ENCODE measurements at regions not wholly inside any gene's neighbourhood (a gene's known extent, or its start where the extent isn't known, plus 50 kb on each side); places are given as distances from the start of the nearest gene placed in this dataset.

DNA sequence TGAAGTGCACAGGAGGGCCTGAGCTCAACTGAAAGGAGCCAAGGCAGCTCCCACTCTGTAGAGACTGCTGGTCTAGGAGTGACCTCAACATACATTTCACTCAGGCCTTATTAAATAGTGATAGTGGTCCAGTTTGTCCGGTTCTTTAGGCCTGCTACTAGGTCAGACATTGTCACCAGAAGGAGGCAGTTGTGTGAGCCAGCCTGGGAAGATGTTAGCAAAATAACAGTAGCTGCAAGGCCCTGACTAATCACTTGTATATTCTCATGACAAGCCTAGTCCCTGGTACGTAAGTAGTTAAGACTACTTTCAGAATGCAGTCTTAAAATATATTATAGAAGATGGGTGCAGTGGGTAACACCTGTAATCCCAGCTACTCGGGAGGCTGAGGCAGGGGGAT is 264.0 kb upstream of the CAMK1G start (continued):
- TF ChIP-seq, protein P1, sequence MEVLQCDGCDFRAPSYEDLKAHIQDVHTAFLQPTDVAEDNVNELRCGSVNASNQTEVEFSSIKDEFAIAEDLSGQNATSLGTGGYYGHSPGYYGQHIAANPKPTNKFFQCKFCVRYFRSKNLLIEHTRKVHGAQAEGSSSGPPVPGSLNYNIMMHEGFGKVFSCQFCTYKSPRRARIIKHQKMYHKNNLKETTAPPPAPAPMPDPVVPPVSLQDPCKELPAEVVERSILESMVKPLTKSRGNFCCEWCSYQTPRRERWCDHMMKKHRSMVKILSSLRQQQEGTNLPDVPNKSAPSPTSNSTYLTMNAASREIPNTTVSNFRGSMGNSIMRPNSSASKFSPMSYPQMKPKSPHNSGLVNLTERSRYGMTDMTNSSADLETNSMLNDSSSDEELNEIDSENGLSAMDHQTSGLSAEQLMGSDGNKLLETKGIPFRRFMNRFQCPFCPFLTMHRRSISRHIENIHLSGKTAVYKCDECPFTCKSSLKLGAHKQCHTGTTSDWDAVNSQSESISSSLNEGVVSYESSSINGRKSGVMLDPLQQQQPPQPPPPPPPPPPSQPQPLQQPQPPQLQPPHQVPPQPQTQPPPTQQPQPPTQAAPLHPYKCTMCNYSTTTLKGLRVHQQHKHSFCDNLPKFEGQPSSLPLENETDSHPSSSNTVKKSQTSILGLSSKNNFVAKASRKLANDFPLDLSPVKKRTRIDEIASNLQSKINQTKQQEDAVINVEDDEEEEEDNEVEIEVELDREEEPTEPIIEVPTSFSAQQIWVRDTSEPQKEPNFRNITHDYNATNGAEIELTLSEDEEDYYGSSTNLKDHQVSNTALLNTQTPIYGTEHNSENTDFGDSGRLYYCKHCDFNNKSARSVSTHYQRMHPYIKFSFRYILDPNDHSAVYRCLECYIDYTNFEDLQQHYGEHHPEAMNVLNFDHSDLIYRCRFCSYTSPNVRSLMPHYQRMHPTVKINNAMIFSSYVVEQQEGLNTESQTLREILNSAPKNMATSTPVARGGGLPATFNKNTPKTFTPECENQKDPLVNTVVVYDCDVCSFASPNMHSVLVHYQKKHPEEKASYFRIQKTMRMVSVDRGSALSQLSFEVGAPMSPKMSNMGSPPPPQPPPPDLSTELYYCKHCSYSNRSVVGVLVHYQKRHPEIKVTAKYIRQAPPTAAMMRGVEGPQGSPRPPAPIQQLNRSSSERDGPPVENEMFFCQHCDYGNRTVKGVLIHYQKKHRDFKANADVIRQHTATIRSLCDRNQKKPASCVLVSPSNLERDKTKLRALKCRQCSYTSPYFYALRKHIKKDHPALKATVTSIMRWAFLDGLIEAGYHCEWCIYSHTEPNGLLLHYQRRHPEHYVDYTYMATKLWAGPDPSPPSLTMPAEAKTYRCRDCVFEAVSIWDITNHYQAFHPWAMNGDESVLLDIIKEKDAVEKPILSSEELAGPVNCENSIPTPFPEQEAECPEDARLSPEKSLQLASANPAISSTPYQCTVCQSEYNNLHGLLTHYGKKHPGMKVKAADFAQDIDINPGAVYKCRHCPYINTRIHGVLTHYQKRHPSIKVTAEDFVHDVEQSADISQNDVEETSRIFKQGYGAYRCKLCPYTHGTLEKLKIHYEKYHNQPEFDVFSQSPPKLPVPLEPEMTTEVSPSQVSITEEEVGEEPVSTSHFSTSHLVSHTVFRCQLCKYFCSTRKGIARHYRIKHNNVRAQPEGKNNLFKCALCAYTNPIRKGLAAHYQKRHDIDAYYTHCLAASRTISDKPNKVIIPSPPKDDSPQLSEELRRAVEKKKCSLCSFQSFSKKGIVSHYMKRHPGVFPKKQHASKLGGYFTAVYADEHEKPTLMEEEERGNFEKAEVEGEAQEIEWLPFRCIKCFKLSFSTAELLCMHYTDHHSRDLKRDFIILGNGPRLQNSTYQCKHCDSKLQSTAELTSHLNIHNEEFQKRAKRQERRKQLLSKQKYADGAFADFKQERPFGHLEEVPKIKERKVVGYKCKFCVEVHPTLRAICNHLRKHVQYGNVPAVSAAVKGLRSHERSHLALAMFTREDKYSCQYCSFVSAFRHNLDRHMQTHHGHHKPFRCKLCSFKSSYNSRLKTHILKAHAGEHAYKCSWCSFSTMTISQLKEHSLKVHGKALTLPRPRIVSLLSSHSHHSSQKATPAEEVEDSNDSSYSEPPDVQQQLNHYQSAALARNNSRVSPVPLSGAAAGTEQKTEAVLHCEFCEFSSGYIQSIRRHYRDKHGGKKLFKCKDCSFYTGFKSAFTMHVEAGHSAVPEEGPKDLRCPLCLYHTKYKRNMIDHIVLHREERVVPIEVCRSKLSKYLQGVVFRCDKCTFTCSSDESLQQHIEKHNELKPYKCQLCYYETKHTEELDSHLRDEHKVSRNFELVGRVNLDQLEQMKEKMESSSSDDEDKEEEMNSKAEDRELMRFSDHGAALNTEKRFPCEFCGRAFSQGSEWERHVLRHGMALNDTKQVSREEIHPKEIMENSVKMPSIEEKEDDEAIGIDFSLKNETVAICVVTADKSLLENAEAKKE (CRISPR knock-in tag; IDR thresholded peaks at IDR 0.05): no peak
- TF ChIP-seq POLR2AphosphoS5 (IDR thresholded peaks at IDR 0.05; ENCODE audit: low read depth): no peak
- TF ChIP-seq, protein P2, sequence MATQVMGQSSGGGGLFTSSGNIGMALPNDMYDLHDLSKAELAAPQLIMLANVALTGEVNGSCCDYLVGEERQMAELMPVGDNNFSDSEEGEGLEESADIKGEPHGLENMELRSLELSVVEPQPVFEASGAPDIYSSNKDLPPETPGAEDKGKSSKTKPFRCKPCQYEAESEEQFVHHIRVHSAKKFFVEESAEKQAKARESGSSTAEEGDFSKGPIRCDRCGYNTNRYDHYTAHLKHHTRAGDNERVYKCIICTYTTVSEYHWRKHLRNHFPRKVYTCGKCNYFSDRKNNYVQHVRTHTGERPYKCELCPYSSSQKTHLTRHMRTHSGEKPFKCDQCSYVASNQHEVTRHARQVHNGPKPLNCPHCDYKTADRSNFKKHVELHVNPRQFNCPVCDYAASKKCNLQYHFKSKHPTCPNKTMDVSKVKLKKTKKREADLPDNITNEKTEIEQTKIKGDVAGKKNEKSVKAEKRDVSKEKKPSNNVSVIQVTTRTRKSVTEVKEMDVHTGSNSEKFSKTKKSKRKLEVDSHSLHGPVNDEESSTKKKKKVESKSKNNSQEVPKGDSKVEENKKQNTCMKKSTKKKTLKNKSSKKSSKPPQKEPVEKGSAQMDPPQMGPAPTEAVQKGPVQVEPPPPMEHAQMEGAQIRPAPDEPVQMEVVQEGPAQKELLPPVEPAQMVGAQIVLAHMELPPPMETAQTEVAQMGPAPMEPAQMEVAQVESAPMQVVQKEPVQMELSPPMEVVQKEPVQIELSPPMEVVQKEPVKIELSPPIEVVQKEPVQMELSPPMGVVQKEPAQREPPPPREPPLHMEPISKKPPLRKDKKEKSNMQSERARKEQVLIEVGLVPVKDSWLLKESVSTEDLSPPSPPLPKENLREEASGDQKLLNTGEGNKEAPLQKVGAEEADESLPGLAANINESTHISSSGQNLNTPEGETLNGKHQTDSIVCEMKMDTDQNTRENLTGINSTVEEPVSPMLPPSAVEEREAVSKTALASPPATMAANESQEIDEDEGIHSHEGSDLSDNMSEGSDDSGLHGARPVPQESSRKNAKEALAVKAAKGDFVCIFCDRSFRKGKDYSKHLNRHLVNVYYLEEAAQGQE (IDR thresholded peaks at IDR 0.05; ENCODE audit: unreplicated experiment): no peak
- no peak for TF ChIP-seq EZH2 (IDR thresholded peaks at IDR 0.05; ENCODE audit: low read depth, unreplicated experiment)
- no peak for TF ChIP-seq ZNF114 (CRISPR knock-in tag; IDR thresholded peaks at IDR 0.05)

DNA sequence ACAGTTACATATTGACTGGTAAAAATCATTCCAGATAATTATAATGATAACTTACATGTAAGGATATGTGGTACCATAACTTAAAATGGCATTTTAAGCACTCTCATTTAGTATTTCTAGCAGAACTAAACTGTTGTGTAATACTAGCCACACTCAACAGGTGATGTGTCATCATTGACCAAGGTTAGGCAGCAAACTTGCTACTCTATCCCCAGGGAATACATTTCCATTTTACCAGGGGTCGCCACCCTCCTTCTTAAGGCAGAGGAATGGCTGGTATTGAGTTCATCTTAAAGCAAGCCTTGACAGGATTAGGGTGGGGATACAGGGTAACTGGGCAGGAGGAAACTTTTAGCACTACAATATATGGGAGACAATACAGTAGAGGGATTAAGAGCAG is 259.8 kb upstream of the CAMK1G start:
- Histone ChIP-seq H3K4me3 (no peak overlapping the region), H3F3A (replicated peaks; ENCODE audit: low read depth) (no peaks in the 10 kb centered on the region), H2AFZ (no peak overlapping the region), H4K20me1 (replicated peaks; ENCODE audit: insufficient read depth) (no peaks in the 10 kb centered on the region), H3K4me1 (ENCODE audit: insufficient read depth) (no peaks in the 10 kb centered on the region), H3K79me2 (replicated peaks; ENCODE audit: insufficient read depth) (no peaks in the 10 kb centered on the region), H3K27me3 (ENCODE audit: insufficient read depth) (no peaks in the 10 kb centered on the region), H3K9me2 (ENCODE audit: insufficient read depth) (no peaks in the 10 kb centered on the region), H3K27ac (ENCODE audit: low read depth) (no peak overlapping the region), H3K4me2 (no peak overlapping the region), H3K36me3 (ENCODE audit: insufficient read depth) (no peaks in the 10 kb centered on the region)
- Mint-ChIP-seq H3K36me3 (ENCODE audit: low read depth) (no peaks in the 10 kb centered on the region), H3K27me3 (ENCODE audit: insufficient read depth, low read depth, poor library complexity) (no peaks in the 10 kb centered on the region), H3K9me3 (peaks cover 3% of the 10 kb centered on the region), H3K27ac (no peak overlapping the region), H3K4me1 (peaks cover 2% of the 10 kb centered on the region; the same call in 2 of the 3 replicates), H3K4me3 (no peak overlapping the region)
- no peak for DNase-seq (ENCODE audit: low spot score)
- ATAC-seq: no peak
- TF ChIP-seq EZH2 (IDR thresholded peaks at IDR 0.05; ENCODE audit: low read depth, unreplicated experiment) (no peak), NANOG (IDR thresholded peaks at IDR 0.05; ENCODE audit: borderline replicate concordance) (no peak)
- TF ChIP-seq, protein P3, sequence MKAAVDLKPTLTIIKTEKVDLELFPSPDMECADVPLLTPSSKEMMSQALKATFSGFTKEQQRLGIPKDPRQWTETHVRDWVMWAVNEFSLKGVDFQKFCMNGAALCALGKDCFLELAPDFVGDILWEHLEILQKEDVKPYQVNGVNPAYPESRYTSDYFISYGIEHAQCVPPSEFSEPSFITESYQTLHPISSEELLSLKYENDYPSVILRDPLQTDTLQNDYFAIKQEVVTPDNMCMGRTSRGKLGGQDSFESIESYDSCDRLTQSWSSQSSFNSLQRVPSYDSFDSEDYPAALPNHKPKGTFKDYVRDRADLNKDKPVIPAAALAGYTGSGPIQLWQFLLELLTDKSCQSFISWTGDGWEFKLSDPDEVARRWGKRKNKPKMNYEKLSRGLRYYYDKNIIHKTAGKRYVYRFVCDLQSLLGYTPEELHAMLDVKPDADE (IDR thresholded peaks at IDR 0.05): no peak

All from GM23338 (cell line).